Lower leg skin (tissue), 3 donors: ENCODE measurements at regions not wholly inside any gene's neighbourhood (a gene's known extent, or its start where the extent isn't known, plus 50 kb on each side); places are given as distances from the start of the nearest gene placed in this dataset.
"Not testable (repeated sequence)": the region's sequence is repeated elsewhere in the genome, so short reads cannot be mapped to it uniquely, and the experiment has no call there.

Source experiments
- POLR2A ChIP-seq, 2 donors: fragments of 450-650 bp; IDR thresholded peaks; one replicate each; pipeline ENCODE4 v1.6.1; 2016 to 2017; ENCODE audit warnings: antibody characterized with exemption in 2 of 2, mild to moderate bottlenecking in 1 of 2, moderate library complexity in 1 of 2
- TF ChIP-seq, protein P1 (sequence below), 3 donors: fragments of 450-650 bp; IDR thresholded peaks; one replicate each; pipeline ENCODE4 v1.5.1; 2016; ENCODE audit warnings: antibody characterized with exemption in 3 of 3, mild to moderate bottlenecking in 3 of 3, moderate library complexity in 2 of 3

DNA sequence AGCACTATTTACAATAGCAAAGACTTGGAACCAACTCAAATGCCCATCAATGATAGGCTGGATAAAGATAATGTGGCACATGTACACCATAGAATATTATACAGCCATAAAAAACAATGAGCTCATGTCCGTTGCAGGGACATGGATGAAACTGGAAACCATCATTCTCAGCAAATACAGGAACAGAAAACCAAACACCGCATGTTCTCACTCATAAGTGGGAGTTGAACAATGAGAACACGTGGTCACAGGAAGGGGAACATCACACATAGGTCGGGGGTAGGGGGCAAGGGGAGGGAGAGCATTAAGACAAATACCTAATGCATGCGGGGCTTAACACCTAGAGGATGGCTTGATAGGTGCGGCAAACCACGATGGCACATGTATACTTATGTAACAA lies 56.0 kb upstream of the XPO1 start:
- TF ChIP-seq, protein P1, sequence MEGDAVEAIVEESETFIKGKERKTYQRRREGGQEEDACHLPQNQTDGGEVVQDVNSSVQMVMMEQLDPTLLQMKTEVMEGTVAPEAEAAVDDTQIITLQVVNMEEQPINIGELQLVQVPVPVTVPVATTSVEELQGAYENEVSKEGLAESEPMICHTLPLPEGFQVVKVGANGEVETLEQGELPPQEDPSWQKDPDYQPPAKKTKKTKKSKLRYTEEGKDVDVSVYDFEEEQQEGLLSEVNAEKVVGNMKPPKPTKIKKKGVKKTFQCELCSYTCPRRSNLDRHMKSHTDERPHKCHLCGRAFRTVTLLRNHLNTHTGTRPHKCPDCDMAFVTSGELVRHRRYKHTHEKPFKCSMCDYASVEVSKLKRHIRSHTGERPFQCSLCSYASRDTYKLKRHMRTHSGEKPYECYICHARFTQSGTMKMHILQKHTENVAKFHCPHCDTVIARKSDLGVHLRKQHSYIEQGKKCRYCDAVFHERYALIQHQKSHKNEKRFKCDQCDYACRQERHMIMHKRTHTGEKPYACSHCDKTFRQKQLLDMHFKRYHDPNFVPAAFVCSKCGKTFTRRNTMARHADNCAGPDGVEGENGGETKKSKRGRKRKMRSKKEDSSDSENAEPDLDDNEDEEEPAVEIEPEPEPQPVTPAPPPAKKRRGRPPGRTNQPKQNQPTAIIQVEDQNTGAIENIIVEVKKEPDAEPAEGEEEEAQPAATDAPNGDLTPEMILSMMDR (IDR thresholded peaks at IDR 0.05) = not testable (repeated sequence)
- TF ChIP-seq POLR2A (IDR thresholded peaks at IDR 0.05) = not testable (repeated sequence)
